ENCODE measurements at regions not wholly inside any gene's neighbourhood (a gene's known extent, or its start where the extent isn't known, plus 50 kb on each side); places are given as distances from the start of the nearest gene placed in this dataset.

DNA sequence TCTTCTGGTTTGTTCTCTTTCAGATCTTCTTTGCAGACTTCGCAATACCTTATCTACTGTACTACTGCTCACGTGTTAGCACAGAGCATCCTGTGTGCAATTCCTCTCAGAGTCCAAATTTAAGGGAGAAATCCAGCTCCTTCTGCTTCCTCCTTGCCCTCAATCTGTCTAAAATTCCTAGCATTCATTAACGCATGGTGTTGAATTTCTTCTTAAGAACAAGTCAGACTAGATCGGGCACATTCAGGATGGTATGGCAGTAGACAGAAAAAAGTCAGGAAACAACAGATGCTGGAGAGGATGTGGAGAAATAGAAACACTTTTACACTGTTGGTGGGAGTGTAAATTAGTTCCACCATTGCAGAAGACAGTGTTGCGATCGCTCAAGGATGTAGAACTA is 206.1 kb upstream of the CDH7 start:
- no peak for DNase-seq

DNA sequence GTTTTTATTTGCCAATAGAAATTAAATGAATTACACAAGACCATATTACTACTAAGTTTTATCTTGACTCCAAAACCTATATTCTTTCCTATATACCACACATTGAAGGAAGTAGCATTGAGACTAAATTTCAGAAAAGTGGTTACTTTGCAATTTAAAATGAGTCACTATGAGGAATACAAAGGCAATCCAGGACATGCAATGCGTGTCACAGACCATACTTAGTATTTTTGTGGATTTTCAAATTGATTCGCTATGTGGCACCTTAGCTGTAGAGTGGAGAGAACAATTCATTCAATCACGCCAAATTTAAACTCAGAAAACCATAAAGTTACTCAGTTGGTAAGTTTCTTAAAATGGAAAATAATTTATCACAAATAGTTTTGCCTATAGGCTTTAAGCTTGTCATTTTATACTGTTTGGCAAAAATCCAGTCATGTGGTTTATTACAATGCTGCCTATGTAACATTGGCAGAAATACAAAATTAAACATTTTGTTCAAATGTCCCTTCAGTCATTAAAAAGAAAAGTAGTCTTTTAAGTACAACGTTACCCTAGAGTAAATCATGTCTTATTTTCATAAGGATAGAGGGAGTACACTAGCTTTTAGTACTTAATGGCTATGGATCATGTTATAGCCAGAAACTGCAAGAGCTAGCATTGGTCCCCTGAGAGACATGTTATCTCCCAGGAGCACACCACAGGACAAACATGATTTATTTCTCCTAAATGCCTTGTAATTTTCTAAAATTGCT is 222.8 kb upstream of the CDH7 start:
- no peak for DNase-seq

DNA sequence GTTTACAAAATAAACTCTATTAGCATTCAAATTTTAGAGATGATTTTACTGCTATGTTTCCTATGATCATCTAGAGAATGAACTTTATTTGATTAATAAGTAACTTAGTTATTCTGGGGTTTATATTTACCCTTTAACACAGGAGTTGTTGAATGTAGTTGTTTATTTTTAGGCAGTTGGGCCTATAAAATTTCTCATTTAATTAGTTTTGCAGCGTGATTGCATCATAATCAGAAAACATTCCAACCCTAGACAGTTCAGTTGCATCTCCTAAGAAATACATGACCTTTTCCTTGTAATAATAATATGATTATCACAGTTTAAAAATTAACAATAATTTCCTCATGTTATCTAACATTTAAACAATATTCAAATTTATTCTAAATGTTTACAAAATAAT is 224.7 kb upstream of the CDH7 start:
- DNase-seq: no peak

DNA sequence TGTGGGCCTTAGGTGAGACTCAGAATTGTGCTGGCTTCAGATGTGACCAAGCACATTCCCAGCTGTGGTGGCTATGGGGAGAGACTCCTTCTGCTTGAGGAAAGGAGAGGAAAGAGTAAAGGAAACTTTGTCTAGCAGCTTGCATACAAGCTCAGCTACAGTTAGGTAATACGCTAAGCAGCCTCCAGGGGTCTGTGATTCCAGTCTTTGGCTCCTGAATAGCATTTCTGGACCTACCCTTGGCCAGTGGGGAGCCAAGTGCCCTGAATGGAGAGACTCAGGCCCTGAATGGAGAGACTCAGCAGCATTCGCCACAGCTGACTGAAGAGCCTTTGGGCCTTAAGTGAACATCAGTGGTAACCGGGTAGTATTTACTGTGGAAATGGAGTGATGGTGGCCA is 227.4 kb upstream of the CDH7 start:
- no peak for DNase-seq

DNA sequence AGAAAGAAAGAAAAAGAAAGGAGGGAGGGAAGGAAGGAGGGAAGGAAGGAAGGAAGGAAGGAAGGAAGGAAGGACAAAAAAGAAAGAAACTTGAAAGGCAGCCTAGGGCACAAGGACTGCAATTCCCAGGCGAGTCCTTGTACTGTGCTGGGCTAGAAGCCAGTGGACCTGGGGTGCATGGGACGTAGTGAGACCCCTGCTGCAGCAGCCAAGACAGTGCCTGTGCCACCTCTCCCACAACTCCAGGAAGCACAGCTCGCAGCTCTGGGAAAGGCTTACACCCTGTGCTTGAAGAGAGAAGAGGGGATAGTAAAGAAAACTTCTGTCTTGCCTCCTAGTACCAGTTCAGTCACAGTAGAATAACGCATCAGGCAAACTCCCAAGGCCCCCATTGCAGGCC is 227.9 kb upstream of the CDH7 start:
- no peak for DNase-seq

DNA sequence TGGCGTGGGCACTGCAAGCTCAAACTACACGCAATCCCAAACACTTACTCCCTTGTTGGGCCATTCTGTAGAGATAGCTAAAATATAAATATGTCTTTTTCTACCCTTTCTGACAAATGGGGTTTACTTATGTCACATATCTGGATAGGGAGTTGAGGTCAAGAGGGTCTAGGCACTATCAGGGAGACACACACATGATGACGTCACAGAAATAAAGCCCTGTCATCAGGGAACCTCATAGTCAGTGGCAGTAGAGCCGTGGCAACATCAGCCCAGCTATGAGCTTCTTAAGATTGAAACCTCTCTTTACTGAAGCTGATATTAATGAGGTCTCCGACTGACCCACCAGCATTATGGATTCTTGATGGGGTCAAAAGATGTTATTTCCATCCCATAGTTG is 234.6 kb upstream of the CDH7 start:
- DNase-seq: no peak

DNA sequence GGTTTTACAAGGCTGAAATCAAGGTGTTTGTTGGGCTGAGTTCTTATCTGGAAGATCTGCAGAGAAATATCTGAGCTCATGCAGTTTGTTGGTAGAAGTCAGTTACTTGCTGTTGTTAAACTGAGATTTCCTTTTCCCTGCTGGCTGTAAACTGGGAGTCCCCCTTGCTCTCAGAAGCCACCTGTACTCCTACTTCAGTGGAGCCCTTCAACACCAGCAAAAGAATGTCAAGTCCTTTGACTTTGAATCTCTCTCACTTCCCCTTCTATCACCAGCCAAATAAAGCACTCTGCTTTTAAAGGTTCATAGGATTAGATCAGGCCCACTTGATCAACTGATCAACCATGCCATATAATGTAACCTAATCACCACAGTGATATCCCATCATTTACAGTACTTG is 252.2 kb upstream of the CDH7 start:
- DNase-seq: no peak

DNA sequence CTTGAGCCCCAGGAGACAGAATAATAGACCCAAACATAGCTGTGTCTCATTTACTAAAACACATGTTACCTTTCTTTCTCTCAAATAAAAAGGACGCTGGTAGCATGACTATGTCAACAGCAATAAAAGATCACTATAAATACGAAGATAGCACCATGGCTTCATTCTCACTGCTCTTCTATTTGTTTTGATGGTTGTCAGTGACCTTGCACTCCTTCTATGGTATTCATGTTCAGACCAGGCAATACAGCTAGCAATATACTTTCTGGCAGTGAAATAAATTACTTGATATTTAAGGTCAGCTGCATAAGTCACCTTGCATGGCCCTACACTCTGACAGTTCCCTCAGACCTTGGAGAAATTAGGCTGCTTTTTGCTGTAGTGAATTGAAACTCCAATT is 263.2 kb upstream of the CDH7 start:
- DNase-seq: no peak

DNA sequence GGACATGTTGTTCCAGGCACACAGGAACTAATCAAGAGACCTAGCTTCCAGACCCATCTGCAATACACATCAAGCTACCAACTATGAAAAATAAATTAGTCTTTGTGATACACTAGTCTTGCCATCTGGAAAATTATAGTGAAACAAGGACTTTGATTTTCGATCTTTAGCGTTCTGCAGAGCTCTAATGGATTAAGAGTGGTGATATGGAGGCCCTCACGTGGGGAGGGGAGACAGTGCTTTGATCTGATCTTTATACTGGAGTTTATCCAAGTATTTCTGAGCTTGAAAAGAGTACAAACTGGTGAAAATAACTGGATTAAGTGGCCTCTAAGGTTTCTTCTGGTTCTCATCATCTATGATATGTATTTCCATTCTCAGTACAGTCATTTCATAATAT is 273.4 kb upstream of the CDH7 start:
- no peak for DNase-seq

DNA sequence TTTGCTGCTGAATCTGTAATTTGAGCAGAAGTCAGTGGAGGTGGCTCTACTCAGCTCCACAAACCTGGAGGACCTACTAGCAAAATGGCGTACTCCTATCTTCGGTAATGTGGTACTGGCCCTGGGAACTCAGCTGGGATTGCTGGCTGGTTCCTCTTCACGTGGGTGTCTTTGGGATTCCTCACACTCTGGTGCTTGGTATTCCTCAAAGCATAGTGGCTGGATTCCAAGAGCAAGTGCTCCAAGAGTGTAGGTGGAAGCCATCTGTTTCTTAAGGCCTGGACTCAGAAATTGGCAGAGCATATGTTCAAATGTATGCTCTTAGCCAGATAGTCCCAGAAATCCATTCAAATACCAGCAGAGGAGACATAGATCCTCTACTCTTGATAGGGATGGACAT is 281.9 kb upstream of the CDH7 start:
- no peak for DNase-seq

DNA sequence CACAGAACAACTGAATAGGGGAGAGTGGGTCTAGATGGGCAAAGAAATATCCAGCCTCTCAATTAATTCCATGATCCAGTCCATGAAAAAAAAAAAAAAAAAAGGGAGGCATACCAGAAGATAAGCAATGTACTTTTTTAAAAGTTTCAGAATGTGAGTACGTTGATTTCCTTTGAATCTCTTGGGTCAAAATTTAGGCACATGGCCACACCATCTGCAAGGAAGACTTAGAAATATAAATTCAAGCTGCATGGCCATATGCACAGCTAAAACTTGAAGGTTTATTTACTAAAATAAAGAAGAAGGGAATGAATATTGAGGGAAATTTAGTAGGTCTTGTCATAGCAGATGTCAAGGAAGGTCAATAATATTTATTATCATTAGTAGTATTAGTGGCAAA is 286.5 kb upstream of the CDH7 start:
- no peak for DNase-seq

DNA sequence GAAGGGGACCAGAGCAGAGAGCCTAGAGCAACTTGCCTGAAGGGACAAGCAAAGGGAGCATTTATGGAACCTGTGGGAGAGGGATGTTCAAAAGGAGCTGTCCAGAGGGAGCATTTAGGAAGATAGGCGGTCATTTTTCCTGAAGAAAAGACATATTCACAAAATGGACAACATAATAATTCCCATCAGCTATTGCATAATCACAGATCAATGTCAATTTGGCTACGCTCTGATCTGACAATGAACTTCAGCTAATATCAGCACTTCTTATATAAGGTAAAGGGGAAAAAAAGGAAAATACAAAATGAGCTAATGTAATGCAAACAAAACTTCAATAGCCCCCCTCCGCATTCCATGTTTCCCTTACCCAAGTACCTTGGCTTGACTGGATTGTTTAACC is 291.1 kb upstream of the CDH7 start:
- no peak for DNase-seq

DNA sequence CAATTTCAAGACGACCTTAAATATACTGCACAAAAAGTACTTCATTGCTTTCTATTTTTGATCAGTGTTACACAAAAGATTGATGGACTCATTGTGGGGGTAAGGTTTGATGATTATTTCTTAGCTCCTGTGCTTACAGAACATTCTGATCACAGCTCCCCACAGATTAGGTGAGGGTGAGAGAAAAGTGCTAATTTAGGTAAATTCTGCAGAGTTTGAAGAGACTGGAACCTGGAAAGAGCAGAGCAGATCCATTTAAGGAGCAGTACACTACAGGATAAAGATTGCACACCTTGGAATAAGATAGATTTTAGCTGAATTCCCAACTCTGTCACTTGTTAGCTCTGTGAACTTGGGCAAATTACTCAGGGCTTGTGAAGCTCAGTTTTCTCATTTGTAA is 291.9 kb upstream of the CDH7 start:
- DNase-seq: no peak

DNA sequence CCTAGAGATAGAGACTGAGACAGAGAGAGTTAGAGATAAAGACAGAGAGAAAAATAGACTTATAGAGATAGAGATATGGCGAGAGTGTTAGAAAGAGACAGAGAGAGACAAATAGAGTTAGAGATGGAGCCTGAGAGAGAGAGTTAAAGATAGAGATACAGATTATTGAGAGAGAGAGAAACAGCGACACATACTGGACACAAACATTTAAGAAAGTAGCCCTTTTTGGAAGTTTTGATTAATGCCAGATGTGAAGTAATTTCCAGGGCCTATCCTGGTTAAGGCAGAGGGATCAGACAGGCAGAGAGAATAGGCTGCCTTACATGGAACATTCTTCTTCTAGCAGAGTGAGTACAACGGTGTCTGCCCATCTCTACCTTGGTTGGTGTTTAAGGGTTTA is 311.6 kb upstream of the CDH7 start:
- no peak for DNase-seq

DNA sequence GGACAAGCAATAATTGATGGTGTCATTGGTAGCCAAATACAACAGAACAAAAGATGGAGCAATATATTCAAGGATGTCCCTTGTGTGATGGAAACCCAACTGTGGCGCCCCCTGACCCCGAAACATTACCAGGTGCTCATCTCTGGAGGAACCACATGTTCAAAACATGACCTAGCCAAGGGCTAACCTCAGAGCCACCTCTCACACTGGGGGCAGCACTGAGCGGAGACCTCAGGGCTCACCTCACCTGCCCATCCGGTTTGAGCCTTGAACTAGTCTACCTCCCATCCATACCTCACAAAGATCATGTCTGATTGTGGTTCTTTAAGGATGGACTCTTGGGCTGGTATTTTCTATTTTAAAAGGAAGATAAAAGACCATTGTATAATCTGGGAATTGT is 314.4 kb upstream of the CDH7 start:
- no peak for DNase-seq

DNA sequence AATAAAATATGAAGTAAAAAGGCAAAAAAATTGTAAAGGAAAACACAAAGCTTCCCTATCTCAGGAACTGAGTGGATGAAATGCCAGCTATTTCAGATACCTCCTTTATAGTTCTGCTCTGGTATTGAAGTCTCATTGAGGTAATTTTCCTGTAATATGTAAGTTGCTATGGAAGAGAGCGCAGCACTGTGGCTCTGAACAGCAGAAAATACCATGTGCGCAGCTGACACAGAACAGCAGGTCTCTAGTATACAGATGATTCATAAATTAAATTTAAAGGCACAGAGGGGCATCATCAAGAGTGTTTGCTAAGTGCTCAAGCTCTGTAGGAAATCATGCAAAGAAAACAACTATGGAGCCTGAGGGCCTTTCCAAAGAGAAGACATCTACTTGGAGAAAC is 315.3 kb upstream of the CDH7 start:
- DNase-seq: no peak

DNA sequence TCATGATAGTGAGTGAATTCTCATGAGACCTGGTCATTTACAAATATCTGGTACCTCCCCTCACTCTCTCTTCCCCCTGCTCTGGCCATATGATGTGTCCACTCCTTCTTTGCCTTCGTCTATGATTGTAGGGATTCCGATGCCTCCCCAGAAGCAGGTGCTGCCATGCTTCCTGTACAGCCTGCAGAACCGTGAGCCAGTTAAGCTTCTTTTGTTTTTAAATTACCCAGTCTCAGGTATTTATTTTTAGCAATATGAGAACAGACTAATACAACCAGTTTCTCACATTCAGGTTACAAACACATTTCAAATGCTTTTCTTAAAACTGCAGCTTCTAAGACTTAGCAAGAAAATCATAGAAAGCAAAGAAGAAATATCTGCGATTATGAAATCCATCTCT is 321.2 kb upstream of the CDH7 start:
- no peak for DNase-seq

DNA sequence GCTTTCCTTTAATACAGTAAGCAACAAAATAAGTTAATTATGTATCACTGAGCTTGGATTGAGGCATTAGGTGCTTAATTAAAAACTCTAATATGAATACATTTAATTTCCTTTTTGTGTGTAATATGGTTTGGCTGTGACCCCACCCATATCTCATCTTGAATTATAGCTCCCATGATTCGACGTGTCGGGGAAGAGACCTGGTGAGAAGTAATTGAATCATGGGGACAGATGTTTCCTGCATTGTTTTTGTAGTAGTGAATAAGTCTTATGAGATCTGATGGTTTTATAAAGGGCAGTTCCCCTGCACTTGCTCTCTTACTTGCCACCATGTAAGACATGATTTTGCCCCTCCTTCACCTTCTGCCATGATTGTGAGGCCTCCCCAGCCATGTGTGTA is 325.4 kb upstream of the CDH7 start:
- DNase-seq: no peak

DNA sequence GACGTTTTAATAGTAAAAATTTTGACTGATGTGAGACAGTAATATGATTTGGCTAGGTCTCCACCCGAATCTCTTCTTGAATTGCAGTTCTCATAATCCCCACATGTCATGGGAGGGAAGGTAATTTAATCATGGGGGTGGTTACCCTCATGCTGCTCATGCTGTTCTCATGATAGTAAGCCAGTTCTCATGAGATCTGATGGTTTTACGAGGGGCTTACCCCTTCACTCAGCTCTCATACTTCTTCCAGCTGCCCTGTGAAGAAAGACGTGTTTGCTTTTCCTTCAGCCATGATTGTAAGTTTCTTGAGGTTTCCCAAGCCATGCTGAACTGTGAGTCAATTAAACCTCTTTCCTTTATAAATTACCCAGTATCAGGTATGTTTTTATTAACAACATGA is 327.0 kb upstream of the CDH7 start:
- DNase-seq: no peak

DNA sequence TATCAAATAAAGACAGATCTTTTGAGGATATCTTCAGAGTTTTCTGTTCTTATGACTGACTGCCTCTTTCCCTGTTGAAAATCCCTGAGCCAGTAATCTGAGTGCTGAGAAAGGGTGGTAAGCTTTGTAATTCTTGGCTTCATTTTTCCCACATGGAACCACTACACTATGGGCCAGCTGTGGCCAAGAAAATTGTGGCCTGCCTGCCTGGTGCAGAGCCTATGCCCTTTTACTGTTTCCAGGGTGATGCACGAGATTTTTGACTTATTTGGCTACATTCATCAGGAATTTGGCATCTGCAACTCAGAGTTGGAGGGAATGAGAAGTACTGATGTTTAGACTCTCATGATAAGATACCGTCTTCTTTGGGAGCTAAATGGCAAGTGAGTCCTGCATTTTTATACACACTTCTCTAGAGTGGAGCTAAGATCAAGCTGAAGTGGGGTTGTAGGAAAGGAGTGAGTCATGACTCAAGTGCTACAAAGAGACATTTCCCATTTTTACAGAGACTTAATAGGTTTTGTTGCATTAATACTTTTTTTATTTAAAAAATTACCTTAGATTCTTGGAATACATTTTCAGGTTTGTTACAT is 328.2 kb upstream of the CDH7 start:
- DNase-seq: no peak

DNA sequence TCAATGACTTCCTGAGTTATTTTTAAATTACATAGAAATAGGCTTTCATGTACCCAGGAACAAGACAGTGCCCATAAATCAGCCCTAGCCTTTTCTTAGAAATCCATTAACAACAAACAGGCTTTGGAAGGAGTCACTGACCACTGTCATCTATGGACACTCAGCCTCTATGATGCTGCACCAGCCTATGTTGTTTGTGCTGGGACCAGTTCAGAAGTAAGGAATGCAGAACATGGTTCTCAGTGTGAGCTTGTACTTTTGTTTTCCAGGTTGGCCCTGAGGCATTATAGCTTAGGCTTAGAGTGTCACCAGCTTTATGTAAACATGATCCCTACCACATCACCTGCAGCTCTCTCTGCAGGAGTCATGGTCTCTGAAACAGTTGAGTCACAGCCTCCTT is 335.7 kb upstream of the CDH7 start:
- DNase-seq: no peak

DNA sequence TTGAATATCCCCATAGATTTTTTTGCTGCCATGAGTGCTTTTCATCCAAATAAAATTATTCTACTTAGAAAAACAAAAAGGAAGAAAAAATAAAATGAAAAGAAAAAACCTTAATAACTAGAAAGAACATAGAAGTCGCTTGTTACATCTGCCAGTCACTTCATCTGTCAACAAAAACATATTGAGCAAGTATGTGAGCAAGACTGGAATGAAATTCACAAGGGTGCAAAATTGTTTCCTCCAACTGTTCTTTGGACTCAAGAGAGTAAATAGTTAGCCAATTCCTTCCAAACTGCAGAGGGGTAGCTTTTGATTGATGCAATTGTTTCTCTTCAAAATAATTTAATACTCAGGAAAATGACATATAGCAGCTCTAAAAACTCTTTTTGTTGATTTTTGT is 336.3 kb upstream of the CDH7 start:
- DNase-seq: no peak

DNA sequence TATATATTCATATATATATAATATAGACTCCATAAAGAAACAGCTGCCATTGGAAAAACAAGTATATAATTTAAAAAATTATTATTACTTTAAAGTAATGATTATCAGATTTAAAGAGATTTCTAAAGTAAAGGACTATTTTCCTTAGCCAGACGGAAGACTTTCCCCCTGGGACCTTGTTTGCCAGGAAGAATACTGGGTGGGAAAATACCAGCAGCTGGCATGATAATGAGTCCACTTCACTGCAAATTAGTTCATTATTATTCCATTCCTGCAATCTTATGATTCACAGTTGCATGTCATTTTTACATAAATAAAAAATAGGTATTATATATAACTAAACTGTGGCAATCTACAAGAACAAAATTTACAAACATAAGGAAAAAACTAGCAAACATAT is 339.8 kb upstream of the CDH7 start:
- DNase-seq: no peak

DNA sequence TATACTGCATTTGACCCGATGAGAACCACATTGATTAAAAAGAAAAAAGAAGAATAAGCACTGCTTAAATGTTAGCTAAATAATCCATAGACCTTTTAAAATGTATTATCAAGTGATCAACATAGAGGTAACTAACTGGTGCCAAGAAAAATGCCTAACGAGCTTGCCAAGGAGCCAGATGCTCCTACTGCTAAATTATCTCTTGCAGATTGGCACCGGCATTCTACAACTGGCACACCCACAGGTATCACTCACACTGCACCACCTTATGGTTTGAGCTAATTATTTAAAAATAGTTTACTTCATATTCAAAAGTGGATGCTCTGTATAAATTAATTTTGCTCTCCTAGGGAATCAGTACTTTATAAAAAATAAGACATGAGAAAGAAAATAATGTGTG is 341.6 kb upstream of the CDH7 start:
- DNase-seq: no peak

DNA sequence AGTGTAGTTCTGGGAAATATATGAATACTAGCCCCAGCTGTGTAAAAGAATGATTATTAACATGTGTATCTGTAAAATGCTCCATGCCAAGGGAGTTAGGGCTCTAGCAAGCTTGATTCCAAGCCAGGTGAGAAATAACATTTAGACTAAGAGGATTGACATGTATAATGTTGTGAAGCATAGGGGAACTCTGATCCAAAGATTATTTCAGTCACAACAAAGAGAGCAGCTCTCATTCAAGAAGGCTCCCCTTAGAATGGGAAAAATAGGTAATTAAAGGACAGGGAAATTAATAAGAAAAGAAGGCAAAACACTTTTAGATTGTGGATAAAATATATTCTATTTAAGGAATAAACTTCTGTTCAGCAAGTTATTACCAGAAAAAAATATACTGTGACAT is 347.3 kb upstream of the CDH7 start:
- no peak for DNase-seq
